Liver (tissue), 8 donors: ENCODE measurements at regions not wholly inside any gene's neighbourhood (a gene's known extent, or its start where the extent isn't known, plus 50 kb on each side); places are given as distances from the start of the nearest gene placed in this dataset.

Experiments
- DNase-seq: peaks from one replicate; pipeline ENCODE4 v3.0.0-alpha.2; 2017; ENCODE audit warnings: low spot score
- H3K27ac ChIP-seq, 2 donors: one replicate each; pipeline ENCODE4 v1.7.0; 2013; ENCODE audit warnings: inconsistent platforms in 2 of 2, low read length in 2 of 2, control low read depth in 1 of 2, low read depth in 1 of 2, mild to moderate bottlenecking in 1 of 2
- H3K27me3 ChIP-seq, 4 donors: one replicate each; pipeline versions ENCODE4 v1.6.1 to v1.7.0; 2013; ENCODE audit warnings: low read length in 3 of 4, inconsistent platforms in 1 of 4, mild to moderate bottlenecking in 1 of 4, moderate library complexity in 1 of 4; ENCODE audit not compliant: control insufficient read depth in 4 of 4, insufficient read depth in 4 of 4
- H3K36me3 ChIP-seq, 4 donors: one replicate each; pipeline versions ENCODE4 v1.6.1 to v1.7.0; 2013; ENCODE audit warnings: low read length in 3 of 4, mild to moderate bottlenecking in 3 of 4, low read depth in 1 of 4, moderate library complexity in 1 of 4; ENCODE audit not compliant: control insufficient read depth in 4 of 4, insufficient read depth in 3 of 4
- H3K4me1 ChIP-seq, 4 donors: one replicate each; pipeline versions ENCODE4 v1.6.1 to v1.7.0; 2013; ENCODE audit warnings: low read length in 3 of 4, mild to moderate bottlenecking in 3 of 4, moderate library complexity in 1 of 4; ENCODE audit not compliant: control insufficient read depth in 4 of 4, insufficient read depth in 4 of 4
- H3K4me3 ChIP-seq, 3 donors: one replicate each; pipeline versions ENCODE4 v1.6.1 to v1.7.0; 2013; ENCODE audit warnings: low read length in 3 of 3, control low read depth in 1 of 3, low read depth in 1 of 3, mild to moderate bottlenecking in 1 of 3
- H3K9ac ChIP-seq, 2 donors: one replicate each; pipeline ENCODE4 v1.7.0; 2013; ENCODE audit warnings: low read length in 2 of 2, mild to moderate bottlenecking in 2 of 2, moderate library complexity in 2 of 2, control low read depth in 1 of 2, low read depth in 1 of 2
- H3K9me3 ChIP-seq, 4 donors: one replicate each; pipeline versions ENCODE4 v1.6.1 to v1.7.0; 2013; ENCODE audit warnings: low read length in 3 of 4; ENCODE audit not compliant: control insufficient read depth in 4 of 4
- ATF3 ChIP-seq: IDR thresholded peaks from 2 replicates; pipeline ENCODE4 v1.6.1; 2016; ENCODE audit warnings: antibody characterized with exemption
- CTCF ChIP-seq: fragments of 150-350 bp; IDR thresholded peaks from 2 replicates; pipeline ENCODE4 v1.5.1; 2017; ENCODE audit warnings: improper control_type of control experiment, low read depth, low read length; ENCODE audit not compliant: missing input control
- EGR1 ChIP-seq, 2 donors: IDR thresholded peaks; 2 replicates each; pipeline ENCODE4 v1.6.1; 2016 to 2018; ENCODE audit warnings: antibody characterized with exemption in 2 of 2, low read depth in 2 of 2
- FOXA1 ChIP-seq: IDR thresholded peaks from 2 replicates; pipeline ENCODE4 v1.6.1; 2016; ENCODE audit warnings: antibody characterized with exemption
- GABPA ChIP-seq, 2 donors: IDR thresholded peaks in 1 of 2; conservative IDR thresholded peaks in 1 of 2; 2 replicates each; pipeline ENCODE4 v1.6.1; 2016; ENCODE audit warnings: antibody characterized with exemption in 2 of 2, mild to moderate bottlenecking in 1 of 2, moderate library complexity in 1 of 2
- HNF4A ChIP-seq, 2 donors: conservative IDR thresholded peaks; 2 replicates each; pipeline ENCODE4 v1.6.1; 2016; ENCODE audit warnings: antibody characterized with exemption in 2 of 2, mild to moderate bottlenecking in 2 of 2
- HNF4G ChIP-seq: IDR thresholded peaks from 2 replicates; pipeline ENCODE4 v1.6.1; 2016; ENCODE audit warnings: antibody characterized with exemption
- NR2F2 ChIP-seq: IDR thresholded peaks from 2 replicates; pipeline ENCODE4 v1.6.1; 2016; ENCODE audit warnings: antibody characterized with exemption
- RAD21 ChIP-seq, 2 donors: IDR thresholded peaks; 2 replicates each; pipeline ENCODE4 v1.6.1; 2016; ENCODE audit warnings: antibody characterized with exemption in 2 of 2, mild to moderate bottlenecking in 2 of 2
- REST ChIP-seq: IDR thresholded peaks from 2 replicates; pipeline ENCODE4 v1.6.1; 2016; ENCODE audit warnings: antibody characterized with exemption, mild to moderate bottlenecking
- RXRA ChIP-seq, 2 donors: IDR thresholded peaks; 2 replicates each; pipeline ENCODE4 v1.6.1; 2017 to 2018; ENCODE audit warnings: antibody characterized with exemption in 2 of 2, mild to moderate bottlenecking in 1 of 2
- SP1 ChIP-seq: IDR thresholded peaks from 2 replicates; pipeline ENCODE4 v1.6.1; 2018; ENCODE audit warnings: antibody characterized with exemption, mild to moderate bottlenecking
- TAF1 ChIP-seq: conservative IDR thresholded peaks from 2 replicates; pipeline ENCODE4 v1.6.1; 2016; ENCODE audit warnings: antibody characterized with exemption, mild to moderate bottlenecking
- YY1 ChIP-seq: IDR thresholded peaks from 2 replicates; pipeline ENCODE4 v1.6.1; 2016; ENCODE audit warnings: antibody characterized with exemption, mild to moderate bottlenecking
- ZBTB33 ChIP-seq: IDR thresholded peaks from 2 replicates; pipeline ENCODE4 v1.6.1; 2016; ENCODE audit warnings: antibody characterized with exemption
- WGBS: extraction: QIAGEN DNeasy Blood & Tissue Kit; methylation state at CpG from one replicate; pipeline ENCODE4 v1.1.7; 2013; 5-methylcytosine and 5-hydroxymethylcytosine counted together
- donor health status: healthy.
- donor health status: healthy.
- donor health status: healthy.
- donor health status: healthy.
- donor health status: healthy.

- TF ChIP-seq GABPA (IDR thresholded peaks at IDR 0.05 in 1 of 2, conservative IDR thresholded peaks at IDR 0.05 in 1 of 2) (no peak), HNF4A (conservative IDR thresholded peaks at IDR 0.05) (no peak)
These were observed 82.6 kb upstream of the ANKH start (continued) for GRCh38 chr5:14954216-14954615.

- Histone ChIP-seq H3K9me3 (no peaks in the 10 kb centered on the region), H3K4me1 (no peaks in the 10 kb centered on the region), H3K27ac (no peak overlapping the region), H3K27me3 (no peaks in the 10 kb centered on the region), H3K4me3 (no peak overlapping the region), H3K9ac (no peak overlapping the region), H3K36me3 (no peaks in the 10 kb centered on the region)
- no peak for TF ChIP-seq RAD21 (IDR thresholded peaks at IDR 0.05)
- no peak for TF ChIP-seq CTCF
- no peak for TF ChIP-seq ZBTB33
- no peak for TF ChIP-seq REST
- no peak for TF ChIP-seq RXRA (IDR thresholded peaks at IDR 0.05)
- no peak for TF ChIP-seq HNF4G
- no peak for TF ChIP-seq NR2F2
- TF ChIP-seq FOXA1: no peak
- TF ChIP-seq TAF1: no peak
- no peak for TF ChIP-seq GABPA (IDR thresholded peaks at IDR 0.05 in 1 of 2, conservative IDR thresholded peaks at IDR 0.05 in 1 of 2)
- TF ChIP-seq HNF4A (conservative IDR thresholded peaks at IDR 0.05): no peak
- TF ChIP-seq YY1: no peak
- TF ChIP-seq SP1: no peak
- TF ChIP-seq ATF3: no peak
- no peak for TF ChIP-seq EGR1 (IDR thresholded peaks at IDR 0.05; ENCODE audit: low read depth in 2 of 2)
- DNase-seq: no peak
- 91% methylated on average over 8 of the region's 8 CpGs for WGBS
These were observed 81.6 kb upstream of the ANKH start for GRCh38 chr5:14953075-14953607.
